Activated B cell treated with CpG ODN at 0.5 μM for 24 hours (primary cell): ENCODE measurements at regions not wholly inside any gene's neighbourhood (a gene's known extent, or its start where the extent isn't known, plus 50 kb on each side); places are given as distances from the start of the nearest gene placed in this dataset.

Experiments
- ATAC-seq: fragments of 200-7000 bp; cut with Tn5 transposase; one replicate; pipeline ENCODE4 v1.10.0; 2021; ENCODE audit warnings: low read depth, mild to moderate bottlenecking, moderate library complexity
- CTCF ChIA-PET: fragments of 350-600 bp; sonication (Branson Sonifier 250); formaldehyde crosslinking; loops from one replicate; lab custom pipeline; 2021; ENCODE audit warnings: antibody characterized with exemption; lab: Charles Lee
- POLR2A ChIA-PET: fragments of 350-600 bp; sonication (Branson Sonifier 250); formaldehyde crosslinking; loops from one replicate; lab custom pipeline; 2021; ENCODE audit warnings: antibody characterized with exemption; lab: Charles Lee
- DNase-seq: peaks from one replicate; pipeline ENCODE4 v3.0.0; 2022
- H3K27ac Mint-ChIP-seq: one replicate; pipeline ENCODE4 v1.8.0; 2020; ENCODE audit warnings: mixed read lengths
- H3K27me3 Mint-ChIP-seq: one replicate; pipeline ENCODE4 v1.8.0; 2021; ENCODE audit warnings: mixed read lengths
- H3K36me3 Mint-ChIP-seq: one replicate; pipeline ENCODE4 v1.8.0; 2021; ENCODE audit warnings: low read depth, mixed read lengths
- H3K4me1 Mint-ChIP-seq: one replicate; pipeline ENCODE4 v1.8.0; 2021; ENCODE audit warnings: mixed read lengths
- H3K4me3 Mint-ChIP-seq: one replicate; pipeline ENCODE4 v1.8.0; 2020; ENCODE audit warnings: mild to moderate bottlenecking, mixed read lengths
- H3K9me3 Mint-ChIP-seq: one replicate; pipeline ENCODE4 v1.8.0; 2020; ENCODE audit warnings: mixed read lengths
- intact Hi-C: fragments of 100-400 bp; cut with micrococcal nuclease; formaldehyde crosslinking; loops from one replicate; pipeline ENCODE4 v1.15.1; 2024
- TF ChIP-seq, protein P1 (sequence below): fragments of 200-600 bp; IDR thresholded peaks from one replicate; pipeline ENCODE4 v1.8.0; 2022; ENCODE audit warnings: antibody characterized with exemption, mild to moderate bottlenecking

DNA sequence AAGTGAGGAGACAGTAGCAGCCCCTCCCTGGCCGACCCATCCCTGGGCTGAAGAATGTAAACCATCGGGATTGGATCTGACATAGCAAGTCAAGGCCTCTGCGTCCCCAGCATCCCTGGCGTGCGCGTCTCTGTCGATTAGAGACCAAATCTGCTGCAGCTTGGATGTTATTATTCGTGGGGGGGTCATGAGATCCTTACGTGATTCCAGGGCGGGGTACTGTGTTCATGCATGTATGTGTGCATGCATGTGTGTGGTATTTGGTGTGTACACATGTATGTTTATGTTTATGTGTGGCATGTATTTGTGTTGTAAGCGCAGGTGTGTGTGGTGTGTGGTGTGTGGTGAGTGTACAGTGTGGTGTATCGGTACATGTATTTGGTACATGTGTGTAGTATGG, 741.8 kb upstream of the SALL3 start:
- no peak overlapping the region for H3K4me3 Mint-ChIP-seq
- H3K36me3 Mint-ChIP-seq, result no peaks in the 10 kb centered on the region
- ChIA-PET POLR2A (no interaction called here), CTCF (no interaction called here)
- no peaks in the 10 kb centered on the region for H3K27me3 Mint-ChIP-seq
- ATAC-seq (no peak), DNase-seq (no peak)
- peaks cover 4% of the 10 kb centered on the region for H3K9me3 Mint-ChIP-seq
- no peaks in the 10 kb centered on the region for H3K4me1 Mint-ChIP-seq
- intact Hi-C loops, result no loop called here
- TF ChIP-seq, protein P1, sequence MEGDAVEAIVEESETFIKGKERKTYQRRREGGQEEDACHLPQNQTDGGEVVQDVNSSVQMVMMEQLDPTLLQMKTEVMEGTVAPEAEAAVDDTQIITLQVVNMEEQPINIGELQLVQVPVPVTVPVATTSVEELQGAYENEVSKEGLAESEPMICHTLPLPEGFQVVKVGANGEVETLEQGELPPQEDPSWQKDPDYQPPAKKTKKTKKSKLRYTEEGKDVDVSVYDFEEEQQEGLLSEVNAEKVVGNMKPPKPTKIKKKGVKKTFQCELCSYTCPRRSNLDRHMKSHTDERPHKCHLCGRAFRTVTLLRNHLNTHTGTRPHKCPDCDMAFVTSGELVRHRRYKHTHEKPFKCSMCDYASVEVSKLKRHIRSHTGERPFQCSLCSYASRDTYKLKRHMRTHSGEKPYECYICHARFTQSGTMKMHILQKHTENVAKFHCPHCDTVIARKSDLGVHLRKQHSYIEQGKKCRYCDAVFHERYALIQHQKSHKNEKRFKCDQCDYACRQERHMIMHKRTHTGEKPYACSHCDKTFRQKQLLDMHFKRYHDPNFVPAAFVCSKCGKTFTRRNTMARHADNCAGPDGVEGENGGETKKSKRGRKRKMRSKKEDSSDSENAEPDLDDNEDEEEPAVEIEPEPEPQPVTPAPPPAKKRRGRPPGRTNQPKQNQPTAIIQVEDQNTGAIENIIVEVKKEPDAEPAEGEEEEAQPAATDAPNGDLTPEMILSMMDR, result no peak
- H3K27ac Mint-ChIP-seq, result no peak overlapping the region

DNA sequence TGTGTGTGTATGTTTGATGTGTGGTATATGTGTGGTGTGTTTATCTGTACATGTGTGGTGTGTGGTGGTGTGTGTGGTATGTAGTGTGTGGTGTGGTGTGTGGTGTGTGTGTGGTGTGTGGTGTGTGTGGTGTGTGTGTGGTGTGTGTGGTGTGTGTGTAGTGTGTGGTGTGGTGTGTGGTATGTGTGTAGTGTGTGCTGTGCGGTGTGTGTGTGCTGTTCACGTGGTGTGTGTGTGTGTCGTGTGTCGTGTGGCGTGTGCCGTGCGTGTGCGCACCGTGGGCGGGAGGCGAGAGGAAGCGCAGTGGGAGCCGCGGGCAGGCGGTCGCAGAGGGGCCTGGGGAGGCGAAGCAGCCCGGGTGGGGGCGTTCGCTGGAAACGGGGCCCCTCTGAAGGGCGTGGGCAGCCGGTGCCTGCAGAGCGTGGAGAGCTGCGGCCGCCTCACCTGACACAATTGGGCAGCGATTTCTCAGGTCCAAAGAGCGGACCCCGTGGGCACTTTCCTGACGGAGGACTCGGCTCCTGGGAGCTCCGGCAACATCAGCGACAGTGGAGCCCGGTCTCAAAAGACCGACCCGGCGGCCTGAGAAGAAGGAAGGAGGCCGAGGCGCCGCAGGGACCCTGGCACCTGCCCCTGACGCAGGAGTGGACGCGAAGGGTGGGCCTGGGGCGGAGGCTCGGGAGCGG, 741.1 kb upstream of the SALL3 start:
- no peaks in the 10 kb centered on the region for H3K4me1 Mint-ChIP-seq
- intact Hi-C loops, result no loop called here
- H3K9me3 Mint-ChIP-seq, result peaks cover 4% of the 10 kb centered on the region
- H3K27ac Mint-ChIP-seq, result no peak overlapping the region
- H3K36me3 Mint-ChIP-seq, result no peaks in the 10 kb centered on the region
- ChIA-PET CTCF (no interaction called here), POLR2A (no interaction called here)
- no peak overlapping the region for H3K4me3 Mint-ChIP-seq
- no peak for ATAC-seq
- TF ChIP-seq, protein P1, result no peak
- no peak for DNase-seq
- H3K27me3 Mint-ChIP-seq, result no peaks in the 10 kb centered on the region

DNA sequence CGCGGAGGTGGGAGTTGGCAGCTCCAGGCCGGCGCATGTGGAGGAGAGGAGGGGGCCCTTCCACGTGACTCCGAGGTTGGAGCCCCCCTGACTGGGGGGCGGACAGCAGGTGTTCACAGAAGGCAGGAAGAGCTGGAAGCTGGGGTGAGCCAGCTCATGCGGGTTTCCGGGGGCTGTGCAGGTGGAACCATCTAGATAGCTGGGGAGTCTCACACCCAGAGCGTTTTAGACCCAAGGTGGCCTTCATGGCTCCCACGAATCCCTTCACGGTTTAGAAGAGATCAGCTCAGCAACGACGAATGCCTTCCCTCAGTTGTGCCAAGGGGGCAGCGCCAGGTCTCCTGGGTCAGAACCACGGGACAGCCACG, 740.5 kb upstream of the SALL3 start:
- CTCF ChIA-PET, result no interaction called here
- no peak overlapping the region for H3K4me3 Mint-ChIP-seq
- POLR2A ChIA-PET, result no interaction called here
- H3K4me1 Mint-ChIP-seq, result no peaks in the 10 kb centered on the region
- DNase-seq (no peak), ATAC-seq (no peak)
- peaks cover 4% of the 10 kb centered on the region for H3K9me3 Mint-ChIP-seq
- no peaks in the 10 kb centered on the region for H3K27me3 Mint-ChIP-seq
- TF ChIP-seq, protein P1, result no peak
- H3K36me3 Mint-ChIP-seq, result no peaks in the 10 kb centered on the region
- intact Hi-C loops, result no loop called here
- H3K27ac Mint-ChIP-seq, result no peak overlapping the region

DNA sequence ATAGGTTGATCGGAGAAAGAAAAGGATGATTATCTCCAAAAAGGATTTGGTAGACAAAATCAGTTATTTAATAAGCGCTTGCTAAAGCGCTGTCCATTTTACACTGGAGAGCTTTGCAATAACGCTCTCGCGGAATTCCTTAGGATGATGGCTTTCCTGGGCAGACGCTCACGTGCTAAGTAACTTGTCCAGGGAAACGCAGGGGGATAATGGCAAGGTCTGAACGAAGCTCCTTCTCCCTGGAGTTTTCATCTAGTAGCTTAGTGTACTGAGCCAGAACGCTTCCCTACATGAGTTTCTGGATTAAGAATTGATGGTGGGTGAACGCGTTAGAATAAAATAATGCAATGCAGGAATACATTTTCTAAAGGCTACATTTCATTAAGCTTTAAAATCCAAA, 739.5 kb upstream of the SALL3 start:
- H3K27me3 Mint-ChIP-seq, result no peaks in the 10 kb centered on the region
- H3K4me1 Mint-ChIP-seq, result no peaks in the 10 kb centered on the region
- POLR2A ChIA-PET, result no interaction called here
- TF ChIP-seq, protein P1, result no peak
- CTCF ChIA-PET, result no interaction called here
- intact Hi-C loops, result no loop called here
- DNase-seq (no peak), ATAC-seq (no peak)
- H3K4me3 Mint-ChIP-seq, result no peak overlapping the region
- no peak overlapping the region for H3K27ac Mint-ChIP-seq
- H3K36me3 Mint-ChIP-seq, result no peaks in the 10 kb centered on the region
- peaks cover 6% of the 10 kb centered on the region for H3K9me3 Mint-ChIP-seq

DNA sequence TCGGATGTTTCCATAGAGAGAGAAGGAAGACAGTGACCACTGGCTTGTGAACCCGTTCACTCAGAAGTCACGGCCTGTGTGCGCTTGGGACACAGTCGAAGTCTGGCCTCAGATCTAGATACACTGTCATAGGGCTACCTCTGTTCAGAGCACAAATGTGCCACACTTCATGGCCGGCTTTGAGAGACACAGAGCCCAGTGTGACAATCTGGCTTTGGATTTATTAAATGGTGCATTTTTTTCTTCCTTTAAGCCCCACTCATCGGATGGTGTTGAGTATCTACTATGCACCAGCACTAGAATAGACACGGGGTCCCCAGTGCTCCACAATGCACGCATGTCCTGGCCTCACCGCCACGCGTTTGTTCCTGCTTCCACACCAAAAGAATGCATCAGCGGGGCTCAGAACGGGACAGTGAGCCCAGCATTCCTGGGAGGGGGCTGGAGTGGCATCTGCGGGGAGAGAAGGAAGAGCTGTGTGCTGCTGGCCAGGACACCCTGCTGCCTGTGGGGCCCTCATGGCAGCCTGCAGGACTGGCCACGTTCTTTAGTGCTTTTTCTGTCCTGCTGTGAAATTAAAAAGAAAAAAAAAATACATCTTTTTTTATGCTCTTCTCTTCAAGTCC, 738.9 kb upstream of the SALL3 start:
- DNase-seq (no peak), ATAC-seq (no peak)
- ChIA-PET CTCF (no interaction called here), POLR2A (no interaction called here)
- intact Hi-C loops, result no loop called here
- TF ChIP-seq, protein P1, result no peak
- Mint-ChIP-seq H3K4me1 (no peaks in the 10 kb centered on the region), H3K27me3 (no peaks in the 10 kb centered on the region), H3K4me3 (no peak overlapping the region), H3K27ac (no peak overlapping the region), H3K36me3 (no peaks in the 10 kb centered on the region), H3K9me3 (peaks cover 7% of the 10 kb centered on the region)
